CD4-positive, alpha-beta T cell treated with Interleukin-4 for 4 hours (primary cell): ENCODE measurements at regions not wholly inside any gene's neighbourhood (a gene's known extent, or its start where the extent isn't known, plus 50 kb on each side); places are given as distances from the start of the nearest gene placed in this dataset.

Source experiments
- DNase-seq: peaks from one replicate; pipeline ENCODE4 v3.0.0-alpha.2; 2020

- DNase-seq: no peak
Measured at GRCh38 chr22:48849963-48850657, 977.6 kb downstream of the BRD1 start.

GRCh38 chr22:48849219-48849912, 978.3 kb downstream of the BRD1 start:
- DNase-seq: no peak

- DNase-seq: no peak
Measured at GRCh38 chr22:48846200-48846599, 981.5 kb downstream of the BRD1 start.

- DNase-seq: no peak
Measured at GRCh38 chr22:48845356-48845936, 982.2 kb downstream of the BRD1 start.

- no peak for DNase-seq
Measured at GRCh38 chr22:48844056-48844675, 983.5 kb downstream of the BRD1 start.

GRCh38 chr22:48843640-48844039, 984.0 kb downstream of the BRD1 start:
- no peak for DNase-seq

- no peak for DNase-seq
Measured at GRCh38 chr22:48842976-48843375, 984.7 kb downstream of the BRD1 start.

- DNase-seq: no peak
Measured at GRCh38 chr22:48842583-48842945, 985.1 kb downstream of the BRD1 start.

- DNase-seq: no peak
Measured at GRCh38 chr22:48841881-48842582, 985.6 kb downstream of the BRD1 start.

GRCh38 chr22:48840112-48840949, 987.3 kb downstream of the BRD1 start:
- no peak for DNase-seq

GRCh38 chr22:48838846-48839730, 988.6 kb downstream of the BRD1 start:
- DNase-seq: no peak

- DNase-seq: no peak
Measured at GRCh38 chr22:48838376-48838775, 989.3 kb downstream of the BRD1 start.

- DNase-seq: no peak
Measured at GRCh38 chr22:48837341-48837935, 990.2 kb downstream of the BRD1 start.

- no peak for DNase-seq
Measured at GRCh38 chr22:48836673-48837340, 990.9 kb downstream of the BRD1 start.

GRCh38 chr22:48835857-48836672, 991.6 kb downstream of the BRD1 start:
- no peak for DNase-seq

GRCh38 chr22:48835364-48835763, 992.3 kb downstream of the BRD1 start:
- DNase-seq: no peak

- no peak for DNase-seq
Measured at GRCh38 chr22:48834404-48834803, 993.3 kb downstream of the BRD1 start.

GRCh38 chr22:48832592-48832991, 995.1 kb downstream of the BRD1 start:
- DNase-seq: no peak

GRCh38 chr22:48829908-48830307, 997.8 kb downstream of the BRD1 start:
- DNase-seq: no peak
